Naive B cell (primary cell): ENCODE measurements at regions not wholly inside any gene's neighbourhood (a gene's known extent, or its start where the extent isn't known, plus 50 kb on each side); places are given as distances from the start of the nearest gene placed in this dataset.

Source experiments
- ATAC-seq, 2 donors: fragments of 150-1000 bp; cut with Tn5 transposase; 2 replicates each; pipeline ENCODE4 v1.10.0; 2021; ENCODE audit warnings: low read depth in 2 of 2, mild to moderate bottlenecking in 2 of 2, moderate library complexity in 2 of 2
- DNase-seq: peaks from one replicate; pipeline ENCODE4 v3.0.0; 2022
- H3K27ac Mint-ChIP-seq, 6 donors: one replicate each; pipeline ENCODE4 v1.8.0; 2020 to 2022; ENCODE audit warnings: mild to moderate bottlenecking in 6 of 6, mixed read lengths in 6 of 6, moderate library complexity in 5 of 6, inconsistent platforms in 2 of 6
- H3K27me3 Mint-ChIP-seq, 3 donors: one replicate each; pipeline ENCODE4 v1.8.0; 2021 to 2022; ENCODE audit warnings: mixed read lengths in 3 of 3, mild to moderate bottlenecking in 1 of 3
- H3K36me3 Mint-ChIP-seq, 2 donors: one replicate each; pipeline ENCODE4 v1.8.0; 2020 to 2022; ENCODE audit warnings: mixed read lengths in 2 of 2, inconsistent platforms in 1 of 2, mild to moderate bottlenecking in 1 of 2
- H3K4me1 Mint-ChIP-seq, 3 donors: one replicate each; pipeline ENCODE4 v1.8.0; 2020 to 2022; ENCODE audit warnings: mixed read lengths in 3 of 3, inconsistent platforms in 1 of 3, mild to moderate bottlenecking in 1 of 3, moderate library complexity in 1 of 3
- H3K4me3 Mint-ChIP-seq, 8 donors: one replicate each; pipeline ENCODE4 v1.8.0; 2020 to 2022; ENCODE audit warnings: mild to moderate bottlenecking in 8 of 8, mixed read lengths in 8 of 8, moderate library complexity in 8 of 8, inconsistent platforms in 2 of 8
- H3K9me3 Mint-ChIP-seq, 7 donors: one replicate each; pipeline ENCODE4 v1.8.0; 2020 to 2022; ENCODE audit warnings: mixed read lengths in 7 of 7, mild to moderate bottlenecking in 5 of 7, inconsistent platforms in 2 of 7, moderate library complexity in 1 of 7

- Mint-ChIP-seq H3K27ac (peak overlapping the region in 1 of 6 donors; percentile 54), H3K27me3 (peaks cover 19 to 45% (median 22%) of the 10 kb centered on the region in 3 donors), H3K9me3 (peaks cover 0 to 5% (median under 1%) of the 10 kb centered on the region in 7 donors), H3K36me3 (peaks cover 0 to 8% of the 10 kb centered on the region in 2 donors), H3K4me3 (no peak overlapping the region), H3K4me1 (peaks cover 6 to 11% (median 8%) of the 10 kb centered on the region in 3 donors)
- no peak for DNase-seq
- ATAC-seq: no peak
These were observed 82.8 kb downstream of the UBIAD1 start for GRCh38 chr1:11355559-11356475.

GRCh38 chr1:11357276-11357675, 84.3 kb downstream of the UBIAD1 start:
- no peak for ATAC-seq
- no peak overlapping the region for H3K4me3 Mint-ChIP-seq
- H3K27me3 Mint-ChIP-seq: peaks cover 12 to 40% (median 17%) of the 10 kb centered on the region in 3 donors
- peaks cover 0 to 5% (median 0%) of the 10 kb centered on the region in 7 donors for H3K9me3 Mint-ChIP-seq
- no peak for DNase-seq
- H3K4me1 Mint-ChIP-seq: peaks cover 6 to 10% (median 8%) of the 10 kb centered on the region in 3 donors
- H3K36me3 Mint-ChIP-seq: peaks cover 0 to 8% of the 10 kb centered on the region in 2 donors
- H3K27ac Mint-ChIP-seq: peak overlapping the region in 1 of 6 donors; percentile 62

GRCh38 chr1:11358984-11359383, 86.0 kb downstream of the UBIAD1 start:
- no peak overlapping the region for H3K27ac Mint-ChIP-seq
- no peak for ATAC-seq
- H3K9me3 Mint-ChIP-seq: peaks cover 0 to 5% (median 0%) of the 10 kb centered on the region in 7 donors
- H3K4me1 Mint-ChIP-seq: no peaks in the 10 kb centered on the region
- peaks cover 0 to 8% of the 10 kb centered on the region in 2 donors for H3K36me3 Mint-ChIP-seq
- no peak overlapping the region for H3K4me3 Mint-ChIP-seq
- DNase-seq: no peak
- peaks cover 6 to 34% (median 13%) of the 10 kb centered on the region in 3 donors for H3K27me3 Mint-ChIP-seq

GRCh38 chr1:11362547-11363021, 89.6 kb downstream of the UBIAD1 start:
- ATAC-seq: no peak
- H3K27me3 Mint-ChIP-seq: peaks cover 1 to 6% (median 3%) of the 10 kb centered on the region in 3 donors
- no peak for DNase-seq
- no peaks in the 10 kb centered on the region for H3K36me3 Mint-ChIP-seq
- peaks cover 0 to 2% (median 0%) of the 10 kb centered on the region in 7 donors for H3K9me3 Mint-ChIP-seq
- H3K4me3 Mint-ChIP-seq: no peak overlapping the region
- no peaks in the 10 kb centered on the region for H3K4me1 Mint-ChIP-seq
- peak overlapping the region in 1 of 6 donors; percentile 49 for H3K27ac Mint-ChIP-seq

- no peak for ATAC-seq
- Mint-ChIP-seq H3K4me3 (no peak overlapping the region), H3K36me3 (no peaks in the 10 kb centered on the region), H3K27ac (no peak overlapping the region), H3K9me3 (peaks cover 0 to 2% (median 0%) of the 10 kb centered on the region in 7 donors), H3K4me1 (no peaks in the 10 kb centered on the region), H3K27me3 (no peaks in the 10 kb centered on the region)
- DNase-seq: no peak
These were observed 91.2 kb downstream of the UBIAD1 start for GRCh38 chr1:11364170-11364569.

GRCh38 chr1:11365744-11366387, 92.9 kb downstream of the UBIAD1 start:
- Mint-ChIP-seq H3K36me3 (no peaks in the 10 kb centered on the region), H3K27me3 (peaks cover 0 to 10% (median 8%) of the 10 kb centered on the region in 3 donors), H3K9me3 (peaks cover 0 to 2% (median 0%) of the 10 kb centered on the region in 7 donors), H3K4me1 (no peaks in the 10 kb centered on the region), H3K4me3 (no peak overlapping the region), H3K27ac (peak overlapping the region in 1 of 6 donors; percentile 16)
- DNase-seq (no peak), ATAC-seq (no peak)

- H3K27ac Mint-ChIP-seq: peak overlapping the region in 3 of 6 donors; percentile 5 to 88 (median 6)
These were observed 100.3 kb downstream of the UBIAD1 start for GRCh38 chr1:11373029-11373894.

GRCh38 chr1:11373895-11374747, 101.1 kb downstream of the UBIAD1 start:
- peaks cover 0 to 10% (median 0%) of the 10 kb centered on the region in 7 donors for H3K9me3 Mint-ChIP-seq
- DNase-seq (no peak), ATAC-seq (no peak)
- H3K36me3 Mint-ChIP-seq: no peaks in the 10 kb centered on the region
- H3K27me3 Mint-ChIP-seq: peaks cover 0 to 16% (median 8%) of the 10 kb centered on the region in 3 donors
- H3K27ac Mint-ChIP-seq: peak overlapping the region; percentile 6 to 91 (median 21)
- H3K4me1 Mint-ChIP-seq: peaks cover 24 to 28% (median 24%) of the 10 kb centered on the region in 3 donors
- H3K4me3 Mint-ChIP-seq: peak overlapping the region in 2 of 8 donors; percentile 28 to 56

More at GRCh38 chr1:11373029-11373894, 100.3 kb downstream of the UBIAD1 start:
- DNase-seq (no peak), ATAC-seq (no peak)
- Mint-ChIP-seq H3K9me3 (peaks cover 0 to 10% (median 0%) of the 10 kb centered on the region in 7 donors), H3K36me3 (no peaks in the 10 kb centered on the region), H3K4me3 (peak overlapping the region in 1 of 8 donors; percentile 26), H3K4me1 (peaks cover 24 to 28% (median 24%) of the 10 kb centered on the region in 3 donors), H3K27me3 (peaks cover 0 to 16% (median 8%) of the 10 kb centered on the region in 3 donors)

- no peak for DNase-seq
- ATAC-seq: no peak
- peaks cover 0 to 10% (median 0%) of the 10 kb centered on the region in 7 donors for H3K9me3 Mint-ChIP-seq
- peak overlapping the region in 4 of 6 donors; percentile 6 to 68 (median 20) for H3K27ac Mint-ChIP-seq
- H3K4me1 Mint-ChIP-seq: peaks cover 24 to 28% (median 24%) of the 10 kb centered on the region in 3 donors
- H3K4me3 Mint-ChIP-seq: peak overlapping the region in 2 of 8 donors; percentile 28 to 56
- peaks cover 0 to 16% (median 9%) of the 10 kb centered on the region in 3 donors for H3K27me3 Mint-ChIP-seq
- H3K36me3 Mint-ChIP-seq: no peaks in the 10 kb centered on the region
These were observed 101.7 kb downstream of the UBIAD1 start for GRCh38 chr1:11374748-11375110.

- DNase-seq: no peak
- H3K4me3 Mint-ChIP-seq: peak overlapping the region in 1 of 8 donors; percentile 64
- peak overlapping the region in 3 of 6 donors; percentile 32 to 81 (median 58) for H3K27ac Mint-ChIP-seq
- H3K9me3 Mint-ChIP-seq: peaks cover 0 to 10% (median 0%) of the 10 kb centered on the region in 7 donors
- peaks cover 24 to 28% (median 24%) of the 10 kb centered on the region in 3 donors for H3K4me1 Mint-ChIP-seq
- peaks cover 0 to 15% (median 6%) of the 10 kb centered on the region in 3 donors for H3K27me3 Mint-ChIP-seq
- no peak for ATAC-seq
- H3K36me3 Mint-ChIP-seq: no peaks in the 10 kb centered on the region
These were observed 101.9 kb upstream of the DISP3 start for GRCh38 chr1:11377001-11377583.

- ATAC-seq (no peak), DNase-seq (no peak)
- H3K4me3 Mint-ChIP-seq: no peak overlapping the region
- H3K27ac Mint-ChIP-seq: no peak overlapping the region
- H3K4me1 Mint-ChIP-seq: peaks cover 24 to 28% (median 24%) of the 10 kb centered on the region in 3 donors
- H3K36me3 Mint-ChIP-seq: no peaks in the 10 kb centered on the region
- peaks cover 0 to 10% (median 0%) of the 10 kb centered on the region in 7 donors for H3K9me3 Mint-ChIP-seq
- peaks cover 0 to 15% (median 6%) of the 10 kb centered on the region in 3 donors for H3K27me3 Mint-ChIP-seq
These were observed 101.0 kb upstream of the DISP3 start for GRCh38 chr1:11377954-11378353.
